Activated CD8-positive, alpha-beta T cell treated with anti-CD3 and anti-CD28 coated beads for 36 hours (primary cell): ENCODE measurements at regions not wholly inside any gene's neighbourhood (a gene's known extent, or its start where the extent isn't known, plus 50 kb on each side); places are given as distances from the start of the nearest gene placed in this dataset.

Experiments
- ATAC-seq: fragments of 200-7000 bp; cut with Tn5 transposase; one replicate; pipeline ENCODE4 v1.10.0; 2021; ENCODE audit warnings: mild to moderate bottlenecking, moderate library complexity
- CTCF ChIA-PET: fragments of 350-600 bp; sonication (Branson Sonifier 250); formaldehyde crosslinking; loops from one replicate; lab custom pipeline; 2021; ENCODE audit warnings: antibody characterized with exemption; lab: Charles Lee
- POLR2A ChIA-PET: fragments of 350-600 bp; sonication (Branson Sonifier 250); formaldehyde crosslinking; loops from one replicate; lab custom pipeline; 2021; ENCODE audit warnings: antibody characterized with exemption; lab: Charles Lee
- DNase-seq: peaks from one replicate; pipeline ENCODE4 v3.0.0-alpha.2; 2020
- H3K27ac Mint-ChIP-seq: one replicate; pipeline ENCODE4 v1.8.0; 2021; ENCODE audit warnings: mild to moderate bottlenecking, mixed read lengths
- H3K27me3 Mint-ChIP-seq: one replicate; pipeline ENCODE4 v1.8.0; 2021; ENCODE audit warnings: mixed read lengths
- H3K36me3 Mint-ChIP-seq: one replicate; pipeline ENCODE4 v1.8.0; 2021; ENCODE audit warnings: low read depth, mixed read lengths
- H3K4me1 Mint-ChIP-seq: one replicate; pipeline ENCODE4 v1.8.0; 2021; ENCODE audit warnings: low read depth, mixed read lengths
- H3K4me3 Mint-ChIP-seq: one replicate; pipeline ENCODE4 v1.8.0; 2021; ENCODE audit warnings: mild to moderate bottlenecking, moderate library complexity, mixed read lengths
- H3K9me3 Mint-ChIP-seq: one replicate; pipeline ENCODE4 v1.8.0; 2021; ENCODE audit warnings: mixed read lengths
- intact Hi-C: fragments of 100-400 bp; cut with micrococcal nuclease; formaldehyde crosslinking; loops from one replicate; pipeline ENCODE4 v1.10.0; 2022
- TF ChIP-seq, protein P1 (sequence below): fragments of 200-600 bp; IDR thresholded peaks from one replicate; pipeline ENCODE4 v1.8.0; 2022; ENCODE audit warnings: antibody characterized with exemption, mild to moderate bottlenecking

DNA sequence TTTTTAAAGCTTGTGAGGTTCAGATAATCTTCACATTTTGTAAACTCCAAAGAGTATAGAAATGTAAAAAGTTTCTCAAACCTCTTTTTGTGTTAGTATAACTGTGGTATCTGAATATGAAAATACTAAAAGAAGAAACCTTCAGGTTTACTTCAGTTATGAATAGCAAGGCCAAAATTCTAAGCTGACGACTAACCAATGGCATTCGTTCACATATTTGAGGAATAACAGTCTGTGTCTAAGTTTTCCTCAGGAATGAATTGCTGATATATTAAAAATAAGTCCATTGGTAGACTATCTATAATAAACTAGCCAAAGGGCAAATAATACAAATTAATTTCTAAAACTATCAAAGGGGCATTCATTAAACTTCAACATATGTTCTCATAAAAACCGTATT lies 206.0 kb downstream of the CXCL12 start:
- H3K36me3 Mint-ChIP-seq: no peaks in the 10 kb centered on the region
- no peak overlapping the region for H3K27ac Mint-ChIP-seq
- TF ChIP-seq, protein P1, sequence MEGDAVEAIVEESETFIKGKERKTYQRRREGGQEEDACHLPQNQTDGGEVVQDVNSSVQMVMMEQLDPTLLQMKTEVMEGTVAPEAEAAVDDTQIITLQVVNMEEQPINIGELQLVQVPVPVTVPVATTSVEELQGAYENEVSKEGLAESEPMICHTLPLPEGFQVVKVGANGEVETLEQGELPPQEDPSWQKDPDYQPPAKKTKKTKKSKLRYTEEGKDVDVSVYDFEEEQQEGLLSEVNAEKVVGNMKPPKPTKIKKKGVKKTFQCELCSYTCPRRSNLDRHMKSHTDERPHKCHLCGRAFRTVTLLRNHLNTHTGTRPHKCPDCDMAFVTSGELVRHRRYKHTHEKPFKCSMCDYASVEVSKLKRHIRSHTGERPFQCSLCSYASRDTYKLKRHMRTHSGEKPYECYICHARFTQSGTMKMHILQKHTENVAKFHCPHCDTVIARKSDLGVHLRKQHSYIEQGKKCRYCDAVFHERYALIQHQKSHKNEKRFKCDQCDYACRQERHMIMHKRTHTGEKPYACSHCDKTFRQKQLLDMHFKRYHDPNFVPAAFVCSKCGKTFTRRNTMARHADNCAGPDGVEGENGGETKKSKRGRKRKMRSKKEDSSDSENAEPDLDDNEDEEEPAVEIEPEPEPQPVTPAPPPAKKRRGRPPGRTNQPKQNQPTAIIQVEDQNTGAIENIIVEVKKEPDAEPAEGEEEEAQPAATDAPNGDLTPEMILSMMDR: no peak
- no peak for DNase-seq
- ATAC-seq: no peak
- intact Hi-C loops: no loop called here
- H3K9me3 Mint-ChIP-seq: no peaks in the 10 kb centered on the region
- no peak overlapping the region for H3K4me3 Mint-ChIP-seq
- no peaks in the 10 kb centered on the region for H3K4me1 Mint-ChIP-seq
- ChIA-PET CTCF (no interaction called here), POLR2A (no interaction called here)
- no peaks in the 10 kb centered on the region for H3K27me3 Mint-ChIP-seq

GRCh38 chr10:44178281-44178680 lies 206.6 kb downstream of the CXCL12 start:
- TF ChIP-seq, protein P1: no peak
- Mint-ChIP-seq H3K27me3 (no peaks in the 10 kb centered on the region), H3K27ac (no peak overlapping the region), H3K36me3 (no peaks in the 10 kb centered on the region), H3K9me3 (no peaks in the 10 kb centered on the region), H3K4me1 (no peaks in the 10 kb centered on the region), H3K4me3 (no peak overlapping the region)
- POLR2A ChIA-PET: no interaction called here
- DNase-seq: no peak
- intact Hi-C loops: no loop called here
- ATAC-seq: no peak
- CTCF ChIA-PET: no interaction called here

DNA sequence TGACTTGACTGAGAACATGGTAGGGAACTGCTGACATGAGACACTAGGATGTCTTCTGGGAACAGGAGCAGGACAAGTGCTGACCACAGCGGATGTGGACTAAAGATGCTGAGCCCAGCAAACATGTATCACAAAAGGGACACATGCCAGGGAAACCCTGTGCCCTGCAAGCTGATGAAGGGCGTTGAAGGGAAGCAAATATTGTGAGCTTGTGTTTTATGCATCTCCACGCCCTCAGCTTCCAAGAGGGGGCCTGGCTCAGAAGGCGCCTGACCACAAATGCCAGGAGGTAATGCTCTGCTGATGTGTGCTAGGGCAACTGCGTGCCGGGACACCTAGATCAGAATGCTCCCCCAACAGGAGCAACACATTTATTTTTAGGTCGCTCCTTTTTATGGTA lies 207.3 kb downstream of the CXCL12 start:
- no peaks in the 10 kb centered on the region for H3K9me3 Mint-ChIP-seq
- TF ChIP-seq, protein P1: no peak
- ChIA-PET POLR2A (no interaction called here), CTCF (no interaction called here)
- ATAC-seq: no peak
- H3K4me1 Mint-ChIP-seq: no peaks in the 10 kb centered on the region
- no peaks in the 10 kb centered on the region for H3K36me3 Mint-ChIP-seq
- H3K27ac Mint-ChIP-seq: no peak overlapping the region
- no peaks in the 10 kb centered on the region for H3K27me3 Mint-ChIP-seq
- intact Hi-C loops: no loop called here
- no peak overlapping the region for H3K4me3 Mint-ChIP-seq
- no peak for DNase-seq

DNA sequence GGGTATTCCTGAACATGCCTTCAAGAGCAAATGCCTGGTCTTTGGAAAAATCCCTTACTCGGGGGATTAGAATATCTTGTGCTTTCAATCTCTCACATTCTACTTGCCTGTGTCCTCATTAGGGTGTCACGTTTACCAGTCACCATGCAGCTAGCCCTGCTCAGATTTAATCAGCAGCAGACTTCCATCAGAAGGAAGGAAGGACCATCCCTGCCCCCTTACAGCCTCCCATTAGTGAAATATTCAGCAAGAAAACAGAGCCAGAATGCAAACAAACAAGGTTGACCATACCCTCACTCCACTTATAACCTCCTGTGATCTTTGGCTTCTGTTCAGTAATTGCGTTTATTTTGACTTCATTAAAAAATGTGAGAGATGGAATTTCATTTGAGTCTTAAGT lies 208.6 kb downstream of the CXCL12 start:
- CTCF ChIA-PET: no interaction called here
- intact Hi-C loops: no loop called here
- ATAC-seq (no peak), DNase-seq (no peak)
- POLR2A ChIA-PET: no interaction called here
- Mint-ChIP-seq H3K9me3 (no peaks in the 10 kb centered on the region), H3K36me3 (no peaks in the 10 kb centered on the region), H3K4me3 (no peak overlapping the region), H3K27me3 (no peaks in the 10 kb centered on the region), H3K4me1 (no peaks in the 10 kb centered on the region), H3K27ac (no peak overlapping the region)
- TF ChIP-seq, protein P1: no peak

DNA sequence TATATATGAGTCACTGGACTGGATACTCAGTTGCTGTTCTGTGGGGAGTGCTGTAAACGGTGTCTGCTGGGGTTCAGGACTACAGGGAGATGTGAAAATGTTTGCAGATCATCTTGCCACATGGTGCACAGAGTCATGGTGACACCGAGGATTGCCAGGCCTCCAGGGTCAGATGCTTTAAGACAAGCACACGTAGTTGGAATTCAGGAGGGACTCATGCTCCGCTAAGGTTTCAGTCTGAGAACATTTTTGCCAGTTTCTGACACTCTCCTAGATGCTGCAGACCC lies 211.3 kb downstream of the CXCL12 start:
- ChIA-PET POLR2A (no interaction called here), CTCF (no interaction called here)
- ATAC-seq (no peak), DNase-seq (no peak)
- TF ChIP-seq, protein P1: no peak
- intact Hi-C loops: no loop called here
- H3K27me3 Mint-ChIP-seq: peaks cover 3% of the 10 kb centered on the region
- no peak overlapping the region for H3K27ac Mint-ChIP-seq
- H3K36me3 Mint-ChIP-seq: no peaks in the 10 kb centered on the region
- H3K4me3 Mint-ChIP-seq: no peak overlapping the region
- no peaks in the 10 kb centered on the region for H3K9me3 Mint-ChIP-seq
- H3K4me1 Mint-ChIP-seq: no peaks in the 10 kb centered on the region
